G401 (cell line): ENCODE measurements at regions not wholly inside any gene's neighbourhood (a gene's known extent, or its start where the extent isn't known, plus 50 kb on each side); places are given as distances from the start of the nearest gene placed in this dataset.

Experiments
- DNase-seq: peaks from one replicate; pipeline ENCODE4 v3.0.0-alpha.2; 2015; ENCODE audit warnings: low spot score
- in situ Hi-C: cut with HindIII; loops from 2 replicates; pipeline ENCODE4 v1.10.0; 2016; ENCODE audit warnings: low sequenced_read_pairs, mixed read lengths

GRCh38 chr7:115417662-115418061 is 495.8 kb downstream of the MDFIC start:
- in situ Hi-C loops: no loop called here
- DNase-seq: no peak

GRCh38 chr7:115410972-115411686 is 489.2 kb downstream of the MDFIC start:
- no peak for DNase-seq
- in situ Hi-C loops: no loop called here

- DNase-seq: no peak
- in situ Hi-C loops: no loop called here
These were observed 488.5 kb downstream of the MDFIC start for GRCh38 chr7:115410434-115410820.

- in situ Hi-C loops: no loop called here
- DNase-seq: no peak
These were observed 488.0 kb downstream of the MDFIC start for GRCh38 chr7:115409682-115410433.

GRCh38 chr7:115406219-115406618 is 484.3 kb downstream of the MDFIC start:
- in situ Hi-C loops: no loop called here
- DNase-seq: no peak

GRCh38 chr7:115387137-115387536 is 465.2 kb downstream of the MDFIC start:
- in situ Hi-C loops: no loop called here
- DNase-seq: no peak

GRCh38 chr7:115379321-115379720 is 457.4 kb downstream of the MDFIC start:
- no peak for DNase-seq
- in situ Hi-C loops: no loop called here

GRCh38 chr7:115368998-115369397 is 447.1 kb downstream of the MDFIC start:
- no peak for DNase-seq
- in situ Hi-C loops: no loop called here

- no peak for DNase-seq
- in situ Hi-C loops: no loop called here
These were observed 442.0 kb downstream of the MDFIC start for GRCh38 chr7:115363916-115364315.

GRCh38 chr7:115359955-115360354 is 438.1 kb downstream of the MDFIC start:
- no peak for DNase-seq
- in situ Hi-C loops: no loop called here

- in situ Hi-C loops: no loop called here
- no peak for DNase-seq
These were observed 437.2 kb downstream of the MDFIC start for GRCh38 chr7:115359119-115359518.

GRCh38 chr7:115357703-115357999 is 435.8 kb downstream of the MDFIC start:
- DNase-seq: no peak
- in situ Hi-C loops: no loop called here

- DNase-seq: no peak
- in situ Hi-C loops: no loop called here
These were observed 435.3 kb downstream of the MDFIC start for GRCh38 chr7:115356999-115357702.

GRCh38 chr7:115356139-115356746 is 434.3 kb downstream of the MDFIC start:
- no peak for DNase-seq
- in situ Hi-C loops: no loop called here

- DNase-seq: no peak
- in situ Hi-C loops: no loop called here
These were observed 433.0 kb downstream of the MDFIC start for GRCh38 chr7:115354925-115355324.

- in situ Hi-C loops: no loop called here
- no peak for DNase-seq
These were observed 430.5 kb downstream of the MDFIC start for GRCh38 chr7:115352375-115352774.

GRCh38 chr7:115350764-115351163 is 428.9 kb downstream of the MDFIC start:
- no peak for DNase-seq
- in situ Hi-C loops: no loop called here

GRCh38 chr7:115349635-115350034 is 427.7 kb downstream of the MDFIC start:
- no peak for DNase-seq
- in situ Hi-C loops: no loop called here

GRCh38 chr7:115346685-115347084 is 424.8 kb downstream of the MDFIC start:
- in situ Hi-C loops: no loop called here
- DNase-seq: no peak

GRCh38 chr7:115340828-115341227 is 418.9 kb downstream of the MDFIC start:
- DNase-seq: no peak
- in situ Hi-C loops: no loop called here
